MG63 (cell line): ENCODE measurements at regions not wholly inside any gene's neighbourhood (a gene's known extent, or its start where the extent isn't known, plus 50 kb on each side); places are given as distances from the start of the nearest gene placed in this dataset.
"Not testable (repeated sequence)": the region's sequence is repeated elsewhere in the genome, so short reads cannot be mapped to it uniquely, and the experiment has no call there.

Experiments
- DNase-seq: peaks from one replicate; pipeline ENCODE4 v3.0.0-alpha.2; 2020
- H3K27me3 ChIP-seq: fragments of 250-450 bp; sonication (Bioruptor Pico); 2 replicates; pipeline ENCODE4 v1.5.1; 2020; ENCODE audit warnings: mild to moderate bottlenecking, moderate library complexity
- H3K36me3 ChIP-seq: fragments of 250-450 bp; sonication (Bioruptor Pico); 2 replicates; pipeline ENCODE4 v1.5.1; 2020; ENCODE audit warnings: mild to moderate bottlenecking, moderate library complexity
- H3K4me3 ChIP-seq: fragments of 250-450 bp; sonication (Bioruptor Pico); 2 replicates; pipeline ENCODE4 v1.5.1; 2020; ENCODE audit warnings: mild to moderate bottlenecking, moderate library complexity
- H3K9me3 ChIP-seq: fragments of 250-450 bp; sonication (Bioruptor Pico); 2 replicates; pipeline ENCODE4 v1.5.1; 2020; ENCODE audit warnings: mild to moderate bottlenecking, moderate library complexity

GRCh38 chr3:182490596-182491491 lies 302.5 kb upstream of the ATP11B start:
- DNase-seq, result no peak
- Histone ChIP-seq H3K9me3 (no peaks in the 10 kb centered on the region), H3K4me3 (no peak overlapping the region), H3K27me3 (no peaks in the 10 kb centered on the region; the same call in 1 of the 2 replicates), H3K36me3 (no peaks in the 10 kb centered on the region)

GRCh38 chr3:182491577-182491976 lies 301.7 kb upstream of the ATP11B start:
- H3K4me3 ChIP-seq, result no peak overlapping the region
- H3K9me3 ChIP-seq, result no peaks in the 10 kb centered on the region
- no peaks in the 10 kb centered on the region; the same call in 1 of the 2 replicates for H3K27me3 ChIP-seq
- no peaks in the 10 kb centered on the region for H3K36me3 ChIP-seq
- no peak for DNase-seq

DNA sequence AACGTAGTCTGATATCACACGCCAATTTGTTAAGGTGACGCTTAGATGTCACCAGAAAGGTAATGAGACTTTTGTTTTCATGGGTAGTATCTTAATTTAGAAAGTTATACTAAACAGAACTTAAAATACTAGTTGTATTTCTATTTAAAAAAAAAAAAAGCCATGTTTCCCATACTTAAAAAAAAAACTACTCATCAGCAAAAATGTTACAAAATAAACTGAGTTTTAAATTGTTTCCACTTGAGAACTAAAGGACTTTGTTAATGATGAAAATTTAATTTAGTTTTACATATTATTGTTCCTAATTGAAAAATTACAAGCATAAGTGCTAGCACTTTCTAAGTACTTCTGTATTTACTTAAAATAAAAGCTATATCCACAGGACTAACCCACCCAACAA lies 300.8 kb upstream of the ATP11B start:
- Histone ChIP-seq H3K4me3 (no peak overlapping the region), H3K9me3 (no peaks in the 10 kb centered on the region), H3K36me3 (no peaks in the 10 kb centered on the region), H3K27me3 (no peaks in the 10 kb centered on the region; the same call in 1 of the 2 replicates)
- DNase-seq, result no peak

GRCh38 chr3:182500289-182500688 lies 293.0 kb upstream of the ATP11B start:
- H3K9me3 ChIP-seq, result no peaks in the 10 kb centered on the region

GRCh38 chr3:182501856-182502255 lies 291.4 kb upstream of the ATP11B start:
- Histone ChIP-seq H3K4me3 (no peak overlapping the region), H3K9me3 (no peaks in the 10 kb centered on the region), H3K36me3 (no peaks in the 10 kb centered on the region), H3K27me3 (0 out of 2 replicates have a peak, but pooled peaks cover 2% of the 10 kb centered on the region)
- no peak for DNase-seq

More at GRCh38 chr3:182500289-182500688, 293.0 kb upstream of the ATP11B start:
- no peak overlapping the region for H3K4me3 ChIP-seq
- 0 out of 2 replicates have a peak, but pooled peaks cover 2% of the 10 kb centered on the region for H3K27me3 ChIP-seq
- DNase-seq, result no peak
- H3K36me3 ChIP-seq, result no peaks in the 10 kb centered on the region

DNA sequence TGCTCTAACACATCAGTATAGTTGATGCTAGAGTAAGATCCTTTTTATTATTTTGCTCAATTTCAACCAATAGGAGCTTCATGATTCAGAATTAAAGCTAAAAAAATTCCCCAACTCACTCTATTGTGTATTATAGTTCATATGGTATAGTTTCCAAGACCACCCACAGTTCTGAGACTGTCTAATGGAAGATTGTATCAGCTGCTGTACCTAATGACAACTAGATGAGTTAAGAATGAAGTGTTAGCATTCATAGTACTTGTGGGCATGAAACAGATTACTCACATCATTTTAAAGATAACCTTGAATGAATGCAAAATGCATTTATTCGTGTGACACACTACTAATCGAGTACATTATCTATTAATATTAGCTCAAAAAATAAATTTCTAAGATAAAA lies 289.9 kb upstream of the ATP11B start:
- Histone ChIP-seq H3K9me3 (no peaks in the 10 kb centered on the region; the same call in 1 of the 2 replicates), H3K27me3 (0 out of 2 replicates have a peak, but pooled peaks cover 6% of the 10 kb centered on the region), H3K4me3 (no peak overlapping the region), H3K36me3 (no peaks in the 10 kb centered on the region)
- no peak for DNase-seq

- Histone ChIP-seq H3K36me3 (no peaks in the 10 kb centered on the region), H3K9me3 (no peaks in the 10 kb centered on the region; the same call in 1 of the 2 replicates), H3K27me3 (0 out of 2 replicates have a peak, but pooled peaks cover 3% of the 10 kb centered on the region), H3K4me3 (no peak overlapping the region)
- DNase-seq, result no peak
These were observed 284.2 kb upstream of the ATP11B start for GRCh38 chr3:182508919-182509711.

- H3K36me3 ChIP-seq, result no peaks in the 10 kb centered on the region
- no peaks in the 10 kb centered on the region; the same call in 1 of the 2 replicates for H3K9me3 ChIP-seq
- no peak for DNase-seq
- H3K27me3 ChIP-seq, result 0 out of 2 replicates have a peak, but pooled peaks cover 3% of the 10 kb centered on the region
- no peak overlapping the region for H3K4me3 ChIP-seq
These were observed 283.4 kb upstream of the ATP11B start for GRCh38 chr3:182509844-182510460.

- Histone ChIP-seq H3K27me3 (no peaks in the 10 kb centered on the region), H3K9me3 (no peaks in the 10 kb centered on the region), H3K36me3 (no peaks in the 10 kb centered on the region), H3K4me3 (no peak overlapping the region)
- DNase-seq, result no peak
These were observed 278.9 kb upstream of the ATP11B start for GRCh38 chr3:182514236-182514964.

DNA sequence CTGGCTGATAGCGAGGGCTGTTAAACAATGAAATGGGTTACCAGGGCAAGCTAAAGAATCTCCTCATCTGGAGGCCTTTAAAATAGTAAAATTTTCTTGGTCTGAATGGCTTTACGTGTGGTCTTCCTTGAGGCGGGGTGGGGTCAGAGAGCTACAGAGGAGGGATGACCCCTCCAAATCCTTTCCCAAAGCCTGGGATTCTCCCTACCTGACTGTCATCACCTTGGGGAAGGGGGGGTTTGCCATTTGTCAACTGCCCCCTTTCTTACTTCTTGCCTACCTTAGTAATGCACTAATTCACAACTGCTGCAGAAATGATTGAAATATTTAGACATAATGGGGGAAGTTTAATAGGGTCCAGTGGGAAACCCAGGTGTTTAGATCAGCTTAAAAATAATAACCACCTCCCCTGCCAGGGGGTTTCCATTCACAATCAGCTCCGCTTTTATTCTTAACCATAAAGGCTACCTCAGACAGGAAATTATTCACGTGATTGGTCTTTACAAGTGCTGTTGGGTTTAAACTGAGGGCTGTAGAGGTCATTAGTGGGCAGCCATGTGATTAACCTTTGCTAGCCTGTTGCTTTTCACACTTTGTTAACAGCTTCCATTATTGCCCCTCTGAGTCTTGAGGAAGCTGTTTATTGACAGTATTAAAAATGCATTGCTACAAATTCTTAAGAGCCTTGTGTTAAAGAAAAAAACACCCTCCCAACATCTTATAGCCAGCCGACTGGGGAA lies 276.5 kb upstream of the ATP11B start:
- DNase-seq, result no peak
- Histone ChIP-seq H3K27me3 (no peaks in the 10 kb centered on the region), H3K4me3 (no peak overlapping the region), H3K36me3 (no peaks in the 10 kb centered on the region), H3K9me3 (no peaks in the 10 kb centered on the region)

GRCh38 chr3:182519569-182519968 lies 273.7 kb upstream of the ATP11B start:
- no peaks in the 10 kb centered on the region for H3K9me3 ChIP-seq
- no peaks in the 10 kb centered on the region for H3K27me3 ChIP-seq
- no peak for DNase-seq
- H3K36me3 ChIP-seq, result no peaks in the 10 kb centered on the region
- no peak overlapping the region for H3K4me3 ChIP-seq

DNA sequence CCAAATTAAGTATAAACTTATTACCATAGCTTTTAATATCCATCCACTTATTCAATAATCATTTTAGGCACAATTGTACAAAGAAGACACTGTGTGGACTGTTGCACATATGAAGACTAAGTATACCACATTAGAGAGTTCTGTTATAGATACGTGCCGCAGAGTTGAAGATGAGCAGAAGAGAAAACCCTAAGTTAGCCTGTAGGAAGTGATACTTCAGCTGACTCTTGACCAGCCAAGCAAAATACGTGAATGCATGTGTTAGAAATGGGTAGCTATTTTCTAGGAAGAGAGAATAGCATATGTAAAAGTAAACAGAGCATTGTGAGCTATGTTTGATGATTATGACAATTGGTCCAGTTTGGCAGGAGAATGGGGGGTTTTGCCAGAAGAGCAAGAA lies 272.0 kb upstream of the ATP11B start:
- Histone ChIP-seq H3K27me3 (no peaks in the 10 kb centered on the region), H3K9me3 (no peaks in the 10 kb centered on the region), H3K36me3 (no peaks in the 10 kb centered on the region), H3K4me3 (no peak overlapping the region)
- DNase-seq, result no peak

DNA sequence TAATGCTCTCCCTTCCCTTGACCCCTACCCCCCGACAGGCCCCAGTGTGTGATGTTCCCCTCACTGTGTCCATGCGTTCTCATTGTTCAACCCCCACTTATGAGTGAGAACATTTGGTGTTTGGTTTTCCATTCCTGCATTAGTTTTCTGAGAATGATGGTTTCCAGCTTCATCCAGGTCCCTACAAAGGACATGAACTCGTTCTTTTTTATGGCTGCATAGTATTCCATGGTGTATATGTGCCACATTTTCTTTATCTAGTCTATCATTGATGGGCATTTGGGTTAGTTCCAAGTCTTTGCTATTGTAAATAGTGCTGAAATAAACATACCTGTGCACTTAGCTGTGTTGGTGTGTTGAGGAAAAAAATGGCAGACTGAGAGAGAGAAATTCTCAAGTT lies 269.9 kb upstream of the ATP11B start:
- H3K27me3 ChIP-seq, H3K36me3 ChIP-seq, H3K4me3 ChIP-seq, H3K9me3 ChIP-seq, DNase-seq: not testable (repeated sequence)

DNA sequence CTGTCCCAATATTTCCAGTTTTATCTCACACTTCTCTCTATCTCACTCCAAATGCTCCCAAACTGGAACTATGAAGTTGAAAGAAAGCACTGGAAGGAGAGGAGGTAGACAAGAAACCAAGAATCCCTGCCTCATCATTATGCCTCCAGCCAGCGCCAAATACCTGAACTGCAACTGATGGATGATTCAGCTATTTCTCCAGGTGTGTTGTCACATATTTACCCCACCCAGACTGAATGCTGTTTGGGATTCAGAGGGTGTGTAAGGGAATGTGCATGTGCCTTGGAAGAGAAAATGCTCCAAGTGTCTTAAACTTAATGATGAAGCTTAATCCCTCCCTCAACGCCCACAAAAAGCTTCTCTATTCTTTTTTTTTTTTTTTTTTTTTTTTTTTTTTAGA lies 269.5 kb upstream of the ATP11B start:
- no peak for DNase-seq
- Histone ChIP-seq H3K27me3 (no peaks in the 10 kb centered on the region), H3K9me3 (no peaks in the 10 kb centered on the region), H3K4me3 (no peak overlapping the region), H3K36me3 (no peaks in the 10 kb centered on the region)

GRCh38 chr3:182524711-182525401 lies 268.4 kb upstream of the ATP11B start:
- no peak for DNase-seq
- no peak overlapping the region for H3K4me3 ChIP-seq
- H3K27me3 ChIP-seq, result no peaks in the 10 kb centered on the region
- no peaks in the 10 kb centered on the region for H3K9me3 ChIP-seq
- H3K36me3 ChIP-seq, result no peaks in the 10 kb centered on the region
